ENCODE measurements at regions not wholly inside any gene's neighbourhood (a gene's known extent, or its start where the extent isn't known, plus 50 kb on each side); places are given as distances from the start of the nearest gene placed in this dataset.

DNA sequence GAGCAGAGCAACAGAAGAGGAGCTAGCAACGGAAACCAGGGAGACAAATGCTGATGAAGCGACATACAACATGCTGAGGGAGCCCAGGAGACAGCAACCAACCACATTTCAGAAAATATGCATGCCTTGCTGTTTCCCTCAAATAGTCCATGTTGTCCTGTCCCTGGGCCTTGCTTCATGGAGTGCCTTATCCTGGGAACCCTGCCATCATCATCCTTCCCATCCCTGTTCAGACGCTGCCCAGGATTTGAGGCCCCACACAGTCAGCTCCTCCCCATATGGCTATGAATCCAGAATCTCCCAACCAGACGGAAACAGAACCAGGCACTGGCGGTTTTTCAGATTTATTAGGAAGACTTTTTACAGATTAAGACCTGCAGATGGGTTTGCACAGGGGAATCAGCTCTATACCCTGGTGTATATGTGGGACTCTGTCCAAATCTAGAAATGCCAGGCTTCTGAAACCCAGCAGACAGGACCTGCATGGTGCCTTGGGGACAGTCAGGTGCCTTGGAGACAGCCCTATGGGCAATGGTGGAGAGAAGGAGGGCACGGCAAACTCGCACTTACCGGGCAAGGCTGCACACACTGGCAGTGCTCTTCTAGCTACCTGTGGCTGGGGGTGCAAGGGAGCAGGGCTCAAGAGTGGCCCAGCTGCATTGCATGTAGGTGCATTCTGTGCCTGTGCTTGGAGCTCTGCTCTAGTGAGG is 199.7 kb upstream of the MAMLD1 start:
- DNase-seq (ENCODE audit: low read depth) = no peak
- Histone ChIP-seq H3K36me3 (ENCODE audit: control insufficient read depth, insufficient read depth, low read length) (no peaks in the 10 kb centered on the region), H3K4me3 (ENCODE audit: low read depth, low read length) (no peak overlapping the region), H3K27me3 (ENCODE audit: control insufficient read depth, insufficient read depth, low read length) (no peaks in the 10 kb centered on the region)
- TF ChIP-seq, protein P1, sequence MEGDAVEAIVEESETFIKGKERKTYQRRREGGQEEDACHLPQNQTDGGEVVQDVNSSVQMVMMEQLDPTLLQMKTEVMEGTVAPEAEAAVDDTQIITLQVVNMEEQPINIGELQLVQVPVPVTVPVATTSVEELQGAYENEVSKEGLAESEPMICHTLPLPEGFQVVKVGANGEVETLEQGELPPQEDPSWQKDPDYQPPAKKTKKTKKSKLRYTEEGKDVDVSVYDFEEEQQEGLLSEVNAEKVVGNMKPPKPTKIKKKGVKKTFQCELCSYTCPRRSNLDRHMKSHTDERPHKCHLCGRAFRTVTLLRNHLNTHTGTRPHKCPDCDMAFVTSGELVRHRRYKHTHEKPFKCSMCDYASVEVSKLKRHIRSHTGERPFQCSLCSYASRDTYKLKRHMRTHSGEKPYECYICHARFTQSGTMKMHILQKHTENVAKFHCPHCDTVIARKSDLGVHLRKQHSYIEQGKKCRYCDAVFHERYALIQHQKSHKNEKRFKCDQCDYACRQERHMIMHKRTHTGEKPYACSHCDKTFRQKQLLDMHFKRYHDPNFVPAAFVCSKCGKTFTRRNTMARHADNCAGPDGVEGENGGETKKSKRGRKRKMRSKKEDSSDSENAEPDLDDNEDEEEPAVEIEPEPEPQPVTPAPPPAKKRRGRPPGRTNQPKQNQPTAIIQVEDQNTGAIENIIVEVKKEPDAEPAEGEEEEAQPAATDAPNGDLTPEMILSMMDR (IDR thresholded peaks at IDR 0.05; ENCODE audit: insufficient read depth, low read length, severe bottlenecking) = no peak
- peak; percentile 18 for FAIRE-seq

DNA sequence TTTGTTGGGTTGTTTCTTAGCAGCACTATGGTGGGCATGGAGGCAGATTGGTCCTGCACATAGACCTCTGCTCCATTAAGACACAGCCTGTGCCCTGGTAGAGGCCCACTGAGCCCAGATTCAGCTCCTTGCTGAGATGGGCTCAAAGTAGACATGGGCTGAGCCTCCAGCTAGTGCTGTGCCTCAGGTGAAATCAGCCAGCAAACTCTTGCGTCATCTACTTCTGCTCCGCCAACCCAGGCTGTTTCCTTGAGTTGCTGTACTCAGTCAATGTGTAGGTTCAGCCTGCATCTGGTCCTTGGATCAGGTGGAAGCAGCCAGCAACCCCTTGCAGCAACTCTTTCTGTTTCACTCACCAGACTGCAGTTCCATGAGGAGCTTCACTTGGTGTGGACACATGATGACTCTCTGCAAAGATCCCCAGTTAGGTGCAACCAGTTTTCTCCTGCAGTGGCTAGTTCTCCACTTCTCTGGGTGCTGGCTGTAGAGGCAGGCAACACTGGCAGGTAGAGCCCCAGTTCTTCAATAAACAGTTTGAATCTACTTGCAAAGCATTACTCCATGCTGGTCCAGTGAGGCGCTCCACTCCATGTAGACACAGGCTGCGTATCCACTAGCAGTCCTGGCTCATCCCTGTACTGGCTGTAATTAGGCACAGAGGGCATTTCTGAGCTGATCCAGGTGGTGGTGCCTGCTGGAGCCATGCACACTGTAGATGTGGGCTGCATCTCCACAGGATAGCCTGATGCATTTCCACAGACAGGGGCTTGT is 199.0 kb upstream of the MAMLD1 start:
- DNase-seq (ENCODE audit: low read depth) = no peak
- TF ChIP-seq, protein P1 (IDR thresholded peaks at IDR 0.05; ENCODE audit: insufficient read depth, low read length, severe bottlenecking) = no peak
- H3K4me3 ChIP-seq (ENCODE audit: low read depth, low read length) = no peak overlapping the region
- no peaks in the 10 kb centered on the region for H3K27me3 ChIP-seq (ENCODE audit: control insufficient read depth, insufficient read depth, low read length)
- FAIRE-seq = peak; percentile 36
- no peaks in the 10 kb centered on the region for H3K36me3 ChIP-seq (ENCODE audit: control insufficient read depth, insufficient read depth, low read length)

DNA sequence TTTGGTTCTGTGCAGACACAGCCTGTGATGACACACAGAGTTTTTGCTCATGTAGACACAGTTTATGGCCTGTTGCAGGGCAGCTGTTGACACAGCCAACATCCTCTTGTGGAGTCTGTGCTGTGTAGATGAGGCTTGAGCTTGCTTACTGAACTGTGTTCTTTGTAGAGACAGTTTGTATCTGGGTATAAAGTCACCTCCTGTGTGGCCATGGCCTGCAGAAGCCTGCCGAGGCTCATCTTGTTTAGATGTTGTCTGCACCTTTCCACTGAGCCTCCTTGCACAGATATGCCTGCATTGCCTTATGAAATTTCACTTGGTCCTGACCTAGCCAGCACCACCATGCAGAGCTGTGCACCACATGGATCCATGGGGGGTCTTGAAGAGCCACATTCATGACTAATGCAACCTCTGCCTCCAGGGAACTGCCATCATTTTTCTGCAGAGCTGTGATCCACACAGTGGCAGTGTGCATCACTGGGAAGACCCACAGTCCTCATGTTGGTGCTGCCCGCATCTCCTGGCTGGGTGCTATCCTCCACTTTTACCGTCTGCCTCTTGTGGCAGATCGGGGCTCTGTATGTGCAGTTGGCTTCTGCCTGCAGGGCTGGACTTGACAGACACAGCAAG is 198.0 kb upstream of the MAMLD1 start:
- TF ChIP-seq, protein P1 (IDR thresholded peaks at IDR 0.05; ENCODE audit: insufficient read depth, low read length, severe bottlenecking) = no peak
- Histone ChIP-seq H3K4me3 (ENCODE audit: low read depth, low read length) (no peak overlapping the region), H3K36me3 (ENCODE audit: control insufficient read depth, insufficient read depth, low read length) (no peaks in the 10 kb centered on the region), H3K27me3 (ENCODE audit: control insufficient read depth, insufficient read depth, low read length) (no peaks in the 10 kb centered on the region)
- FAIRE-seq = no peak
- no peak for DNase-seq (ENCODE audit: low read depth)

GRCh38 chrX:150165776-150166610 is 197.1 kb upstream of the MAMLD1 start:
- Histone ChIP-seq H3K36me3 (ENCODE audit: control insufficient read depth, insufficient read depth, low read length) (no peaks in the 10 kb centered on the region), H3K4me3 (ENCODE audit: low read depth, low read length) (no peak overlapping the region), H3K27me3 (ENCODE audit: control insufficient read depth, insufficient read depth, low read length) (no peaks in the 10 kb centered on the region)
- DNase-seq (ENCODE audit: low read depth) (no peak), FAIRE-seq (no peak)
- TF ChIP-seq, protein P1 (IDR thresholded peaks at IDR 0.05; ENCODE audit: insufficient read depth, low read length, severe bottlenecking) = no peak

- no peak overlapping the region for H3K4me3 ChIP-seq (ENCODE audit: low read depth, low read length)
- FAIRE-seq (no peak), DNase-seq (ENCODE audit: low read depth) (no peak)
- TF ChIP-seq, protein P1 (IDR thresholded peaks at IDR 0.05; ENCODE audit: insufficient read depth, low read length, severe bottlenecking) = no peak
- H3K36me3 ChIP-seq (ENCODE audit: control insufficient read depth, insufficient read depth, low read length) = no peaks in the 10 kb centered on the region
- H3K27me3 ChIP-seq (ENCODE audit: control insufficient read depth, insufficient read depth, low read length) = no peaks in the 10 kb centered on the region
Observed at GRCh38 chrX:150167482-150168324, 195.4 kb upstream of the MAMLD1 start.

Measured in bronchial epithelial cell (primary cell).